ENCODE measurements at regions not wholly inside any gene's neighbourhood (a gene's known extent, or its start where the extent isn't known, plus 50 kb on each side); places are given as distances from the start of the nearest gene placed in this dataset.

GRCh38 chr6:166009385-166010031 lies 158.1 kb downstream of the TBXT start:
- no peak for DNase-seq (ENCODE audit: low read depth)

- DNase-seq (ENCODE audit: low read depth) = no peak
Measured at GRCh38 chr6:166008441-166009369, 158.9 kb downstream of the TBXT start.

- no peak for DNase-seq (ENCODE audit: low read depth)
Measured at GRCh38 chr6:166007349-166008263, 160.0 kb downstream of the TBXT start.

- DNase-seq (ENCODE audit: low read depth) = no peak
Measured at GRCh38 chr6:166006900-166007301, 160.8 kb downstream of the TBXT start.

GRCh38 chr6:166005944-166006899 lies 161.4 kb downstream of the TBXT start:
- no peak for DNase-seq (ENCODE audit: low read depth)

GRCh38 chr6:166005401-166005943 lies 162.2 kb downstream of the TBXT start:
- DNase-seq (ENCODE audit: low read depth) = no peak

- no peak for DNase-seq (ENCODE audit: low read depth)
Measured at GRCh38 chr6:166004876-166005275, 162.8 kb downstream of the TBXT start.

GRCh38 chr6:166004471-166004870 lies 163.2 kb downstream of the TBXT start:
- DNase-seq (ENCODE audit: low read depth) = no peak

GRCh38 chr6:166003569-166003968 lies 164.1 kb downstream of the TBXT start:
- DNase-seq (ENCODE audit: low read depth) = no peak

GRCh38 chr6:166001359-166001758 lies 166.3 kb downstream of the TBXT start:
- DNase-seq (ENCODE audit: low read depth) = no peak

- DNase-seq (ENCODE audit: low read depth) = no peak
Measured at GRCh38 chr6:165999279-165999678, 168.4 kb downstream of the TBXT start.

- no peak for DNase-seq (ENCODE audit: low read depth)
Measured at GRCh38 chr6:165998072-165998471, 169.6 kb downstream of the TBXT start.

- DNase-seq (ENCODE audit: low read depth) = no peak
Measured at GRCh38 chr6:165991341-165991740, 176.3 kb downstream of the TBXT start.

GRCh38 chr6:165990216-165990615 lies 177.4 kb downstream of the TBXT start:
- DNase-seq (ENCODE audit: low read depth) = no peak

GRCh38 chr6:165988757-165989456 lies 178.7 kb downstream of the TBXT start:
- DNase-seq (ENCODE audit: low read depth) = no peak

- no peak for DNase-seq (ENCODE audit: low read depth)
Measured at GRCh38 chr6:165988302-165988756, 179.3 kb downstream of the TBXT start.

- DNase-seq (ENCODE audit: low read depth) = no peak
Measured at GRCh38 chr6:165987483-165988301, 180.0 kb downstream of the TBXT start.

- DNase-seq (ENCODE audit: low read depth) = no peak
Measured at GRCh38 chr6:165986914-165987482, 180.7 kb downstream of the TBXT start.
